ENCODE measurements at regions not wholly inside any gene's neighbourhood (a gene's known extent, or its start where the extent isn't known, plus 50 kb on each side); places are given as distances from the start of the nearest gene placed in this dataset.

- H3K9ac ChIP-seq (ENCODE audit: low read length), result no peak overlapping the region
- H3K9me3 ChIP-seq (ENCODE audit: low read length), result no peaks in the 10 kb centered on the region
- H3K27me3 ChIP-seq (ENCODE audit: insufficient read depth, low read depth, low read length), result no peaks in the 10 kb centered on the region
- H3K27ac ChIP-seq (ENCODE audit: low read length), result no peak overlapping the region
- no peak overlapping the region for H3K4me3 ChIP-seq (ENCODE audit: low read length)
- H3K9me2 ChIP-seq (ENCODE audit: insufficient read depth, low read length), result no peaks in the 10 kb centered on the region
- H3F3A ChIP-seq (ENCODE audit: insufficient read depth, low read length, poor library complexity, severe bottlenecking), result no peaks in the 10 kb centered on the region
- no peak overlapping the region for H3K4me2 ChIP-seq (ENCODE audit: low read length)
- H3K79me2 ChIP-seq (replicated peaks; ENCODE audit: insufficient read depth, low read length), result no peaks in the 10 kb centered on the region
- H2AFZ ChIP-seq (ENCODE audit: low read depth, low read length), result no peak overlapping the region
- TF ChIP-seq RAD21 (conservative IDR thresholded peaks at IDR 0.05), result no peak
- no peak for TF ChIP-seq EP300 (conservative IDR thresholded peaks at IDR 0.05; ENCODE audit: poor library complexity, severe bottlenecking)
- TF ChIP-seq REST (IDR thresholded peaks at IDR 0.05; ENCODE audit: borderline replicate concordance), result no peak
- TF ChIP-seq POLR2AphosphoS5 (IDR thresholded peaks at IDR 0.05), result no peak
- no peak for TF ChIP-seq MXI1 (conservative IDR thresholded peaks at IDR 0.05; ENCODE audit: poor library complexity, severe bottlenecking)
- no peak for TF ChIP-seq CTCF (IDR thresholded peaks at IDR 0.05; ENCODE audit: poor library complexity, severe bottlenecking)
- TF ChIP-seq EZH2 (IDR thresholded peaks at IDR 0.05; ENCODE audit: borderline replicate concordance, insufficient read depth, low read length, poor library complexity, severe bottlenecking), result no peak
- no peak for TF ChIP-seq SMC3 (conservative IDR thresholded peaks at IDR 0.05; ENCODE audit: poor library complexity)
- no peak for TF ChIP-seq TAF1 (IDR thresholded peaks at IDR 0.05; ENCODE audit: low read depth)
- no peaks in the 10 kb centered on the region for H3K36me3 ChIP-seq (ENCODE audit: insufficient read depth, low read length)
- no peaks in the 10 kb centered on the region for H4K20me1 ChIP-seq (ENCODE audit: insufficient read depth)
Observed at GRCh38 chr11:101279728-101280127, 150.1 kb upstream of the PGR start.

- Histone ChIP-seq H3K9me3 (ENCODE audit: low read length) (no peaks in the 10 kb centered on the region), H3K9me2 (ENCODE audit: insufficient read depth, low read length) (no peaks in the 10 kb centered on the region), H3K9ac (ENCODE audit: low read length) (no peak overlapping the region), H3K79me2 (replicated peaks; ENCODE audit: insufficient read depth, low read length) (no peaks in the 10 kb centered on the region), H3K27ac (ENCODE audit: low read length) (peak overlapping the region; percentile 9), H3K36me3 (ENCODE audit: insufficient read depth, low read length) (no peaks in the 10 kb centered on the region), H3F3A (ENCODE audit: insufficient read depth, low read length, poor library complexity, severe bottlenecking) (no peaks in the 10 kb centered on the region), H3K4me2 (ENCODE audit: low read length) (no peak overlapping the region), H3K4me3 (ENCODE audit: low read length) (no peak overlapping the region), H4K20me1 (ENCODE audit: insufficient read depth) (no peaks in the 10 kb centered on the region), H3K27me3 (ENCODE audit: insufficient read depth, low read depth, low read length) (no peaks in the 10 kb centered on the region), H2AFZ (ENCODE audit: low read depth, low read length) (no peak overlapping the region)
- peak; percentile 13 for TF ChIP-seq EP300 (conservative IDR thresholded peaks at IDR 0.05; ENCODE audit: poor library complexity, severe bottlenecking)
- TF ChIP-seq MXI1 (conservative IDR thresholded peaks at IDR 0.05; ENCODE audit: poor library complexity, severe bottlenecking), result no peak
- TF ChIP-seq POLR2AphosphoS5 (IDR thresholded peaks at IDR 0.05), result peak; percentile 39
Observed at GRCh38 chr11:101278286-101278685, 148.7 kb upstream of the PGR start.

- Histone ChIP-seq H3K27me3 (ENCODE audit: insufficient read depth, low read depth, low read length) (no peaks in the 10 kb centered on the region), H3K9ac (ENCODE audit: low read length) (no peak overlapping the region), H3K4me3 (ENCODE audit: low read length) (no peak overlapping the region), H4K20me1 (ENCODE audit: insufficient read depth) (no peaks in the 10 kb centered on the region), H3K9me3 (ENCODE audit: low read length) (no peaks in the 10 kb centered on the region), H3K9me2 (ENCODE audit: insufficient read depth, low read length) (no peaks in the 10 kb centered on the region), H2AFZ (ENCODE audit: low read depth, low read length) (no peak overlapping the region), H3K4me2 (ENCODE audit: low read length) (no peak overlapping the region), H3F3A (ENCODE audit: insufficient read depth, low read length, poor library complexity, severe bottlenecking) (no peaks in the 10 kb centered on the region), H3K27ac (ENCODE audit: low read length) (no peak overlapping the region), H3K79me2 (replicated peaks; ENCODE audit: insufficient read depth, low read length) (no peaks in the 10 kb centered on the region), H3K36me3 (ENCODE audit: insufficient read depth, low read length) (no peaks in the 10 kb centered on the region)
- TF ChIP-seq POLR2AphosphoS5 (IDR thresholded peaks at IDR 0.05), result no peak
- TF ChIP-seq TAF1 (IDR thresholded peaks at IDR 0.05; ENCODE audit: low read depth), result no peak
Observed at GRCh38 chr11:101277036-101277435, 147.4 kb upstream of the PGR start.

All from neural cell (in vitro differentiated cells).